ENCODE measurements at regions not wholly inside any gene's neighbourhood (a gene's known extent, or its start where the extent isn't known, plus 50 kb on each side); places are given as distances from the start of the nearest gene placed in this dataset.

GRCh38 chr13:99446242-99446641 is 55.0 kb upstream of the TM9SF2 start:
- WGBS, 2 donors: 76 to 80% methylated on average over 9 of the region's 9 CpGs
- no peaks in the 10 kb centered on the region for H3K27me3 ChIP-seq
- TF ChIP-seq CTCF (IDR thresholded peaks at IDR 0.05) (no peak), EP300 (IDR thresholded peaks at IDR 0.05) (no peak), POLR2AphosphoS5 (IDR thresholded peaks at IDR 0.05) (no peak), POLR2A (IDR thresholded peaks at IDR 0.05) (no peak)
- no peak overlapping the region for H3K27ac ChIP-seq
- no peaks in the 10 kb centered on the region for H3K9me3 ChIP-seq
- DNase-seq: no peak
- intact Hi-C loops (cut with DNase I): no loop called here
- H3K4me1 ChIP-seq: no peaks in the 10 kb centered on the region
- no peak overlapping the region for H3K4me3 ChIP-seq
- H3K36me3 ChIP-seq: no peaks in the 10 kb centered on the region

GRCh38 chr13:99448546-99448945 is 52.7 kb upstream of the TM9SF2 start:
- Histone ChIP-seq H3K9me3 (no peaks in the 10 kb centered on the region), H3K4me3 (no peak overlapping the region), H3K36me3 (no peaks in the 10 kb centered on the region), H3K4me1 (no peaks in the 10 kb centered on the region), H3K27ac (no peak overlapping the region), H3K27me3 (no peaks in the 10 kb centered on the region)
- no peak for TF ChIP-seq POLR2AphosphoS5 (IDR thresholded peaks at IDR 0.05)
- TF ChIP-seq POLR2A (IDR thresholded peaks at IDR 0.05): no peak
- 86 to 89% methylated on average over 5 of the region's 5 CpGs for whole genome bisulfite sequencing, 2 donors
- intact Hi-C loops (cut with DNase I): no loop called here
- no peak for DNase-seq

- H3K36me3 ChIP-seq: no peaks in the 10 kb centered on the region
- H3K4me3 ChIP-seq: no peak overlapping the region
- no peaks in the 10 kb centered on the region for H3K4me1 ChIP-seq
- intact Hi-C loops (cut with DNase I): no loop called here
- no peaks in the 10 kb centered on the region for H3K9me3 ChIP-seq
- TF ChIP-seq CTCF (IDR thresholded peaks at IDR 0.05) (no peak), EP300 (IDR thresholded peaks at IDR 0.05) (no peak), POLR2AphosphoS5 (IDR thresholded peaks at IDR 0.05) (no peak), POLR2A (IDR thresholded peaks at IDR 0.05) (no peak)
- DNase-seq: no peak
- H3K27me3 ChIP-seq: no peaks in the 10 kb centered on the region
- no peak overlapping the region for H3K27ac ChIP-seq
Observed at GRCh38 chr13:99450416-99450815, 50.9 kb upstream of the TM9SF2 start.
